SU-DHL-6 (cell line): ENCODE measurements at regions not wholly inside any gene's neighbourhood (a gene's known extent, or its start where the extent isn't known, plus 50 kb on each side); places are given as distances from the start of the nearest gene placed in this dataset.

Experiments used
- H2AFZ ChIP-seq: fragments of 200-600 bp; sonication (generic); 2 replicates; pipeline ENCODE4 v1.6.1; 2014; ENCODE audit warnings: low read depth, mild to moderate bottlenecking, moderate library complexity, mixed read lengths, antibody characterized with exemption, low read length; ENCODE audit not compliant: severe bottlenecking
- H3F3A ChIP-seq: fragments of 200-600 bp; shearing (Covaris generic); 2 replicates; pipeline ENCODE4 v1.6.0; 2016; ENCODE audit warnings: antibody characterized with exemption, mild to moderate bottlenecking; ENCODE audit not compliant: insufficient read depth
- H3K27ac ChIP-seq: fragments of 200-600 bp; sonication (generic); 2 replicates; pipeline ENCODE4 v1.5.1; 2016; ENCODE audit warnings: low read depth, mild to moderate bottlenecking, low read length, moderate library complexity, mixed read lengths
- H3K27me3 ChIP-seq: fragments of 200-600 bp; sonication (generic), shearing (Covaris generic); 2 replicates; pipeline ENCODE4 v1.6.0; 2014; ENCODE audit warnings: mild to moderate bottlenecking, low read length
- H3K36me3 ChIP-seq: fragments of 200-600 bp; sonication (generic); 2 replicates; pipeline ENCODE4 v1.6.1; 2014; ENCODE audit warnings: mild to moderate bottlenecking, low read length, mixed read lengths
- H3K4me2 ChIP-seq: fragments of 300-600, 200-600 bp; shearing (Covaris generic), sonication (generic); 2 replicates; pipeline ENCODE4 v1.6.0; 2014; ENCODE audit warnings: low read length, low read depth, mild to moderate bottlenecking; ENCODE audit not compliant: poor library complexity, severe bottlenecking
- H3K4me3 ChIP-seq: fragments of 200-600 bp; sonication (generic); 2 replicates; pipeline ENCODE4 v1.5.1; 2014; ENCODE audit warnings: antibody characterized with exemption, low read length, mild to moderate bottlenecking, mixed read lengths; ENCODE audit not compliant: insufficient read depth, poor library complexity, severe bottlenecking
- H3K79me2 ChIP-seq: fragments of 200-600 bp; sonication (generic); 2 replicates; pipeline ENCODE4 v1.6.1; 2014; ENCODE audit warnings: mild to moderate bottlenecking, low read length, moderate library complexity; ENCODE audit not compliant: insufficient read depth
- H3K9ac ChIP-seq: fragments of 200-600 bp; sonication (generic); 2 replicates; pipeline ENCODE4 v1.7.0; 2014; ENCODE audit warnings: mild to moderate bottlenecking, low read length
- H3K9me2 ChIP-seq: fragments of 200-600 bp; sonication (generic); replicated peaks from 2 replicates; pipeline ENCODE4 v1.6.1; 2014; ENCODE audit warnings: low read length; ENCODE audit not compliant: insufficient read depth
- H3K9me3 ChIP-seq: fragments of 200-600 bp; sonication (generic); 2 replicates; pipeline ENCODE4 v1.6.1; 2014; ENCODE audit warnings: low read length, mixed read lengths; ENCODE audit not compliant: insufficient read depth
- H4K20me1 ChIP-seq: fragments of 200-600 bp; sonication (generic); 2 replicates; pipeline ENCODE4 v1.6.1; 2014; ENCODE audit warnings: low read depth, mild to moderate bottlenecking, antibody characterized with exemption, low read length, moderate library complexity, mixed read lengths
- CTCF ChIP-seq: fragments of 200-600 bp; sonication (generic); IDR thresholded peaks from one replicate; pipeline ENCODE4 v1.5.1; 2017; ENCODE audit warnings: antibody characterized with exemption, mild to moderate bottlenecking, low read length, moderate library complexity; ENCODE audit not compliant: insufficient read depth, poor library complexity, severe bottlenecking
- EZH2phosphoT487 ChIP-seq: fragments of 200-600 bp; sonication (generic), shearing (Covaris generic); conservative IDR thresholded peaks from 2 replicates; pipeline ENCODE4 v1.6.1; 2018; ENCODE audit warnings: mild to moderate bottlenecking, antibody characterized with exemption, low read length, moderate library complexity, mixed read lengths

GRCh38 chr21:38899277-38899947 lies 93.7 kb downstream of the ETS2 start:
- Histone ChIP-seq H3F3A (peaks cover 6% of the 10 kb centered on the region; the same call in 1 of the 2 replicates), H3K9ac (no peak overlapping the region), H3K9me3 (no peaks in the 10 kb centered on the region), H3K4me2 (no peak overlapping the region), H3K36me3 (no peaks in the 10 kb centered on the region; the same call in 1 of the 2 replicates), H3K27me3 (no peaks in the 10 kb centered on the region), H2AFZ (no peak overlapping the region), H3K79me2 (no peaks in the 10 kb centered on the region), H3K27ac (no peak overlapping the region), H4K20me1 (no peaks in the 10 kb centered on the region), H3K4me3 (no peak overlapping the region), H3K9me2 (no peaks in the 10 kb centered on the region)
- no peak for TF ChIP-seq CTCF
- no peak for TF ChIP-seq EZH2phosphoT487

GRCh38 chr21:38898422-38899096 lies 92.8 kb downstream of the ETS2 start:
- Histone ChIP-seq H3K4me2 (peak overlapping the region; percentile 59), H3K27me3 (no peaks in the 10 kb centered on the region), H3K9me2 (no peaks in the 10 kb centered on the region), H3K4me3 (no peak overlapping the region), H3K36me3 (no peaks in the 10 kb centered on the region; the same call in 1 of the 2 replicates), H3K79me2 (no peaks in the 10 kb centered on the region), H2AFZ (no peak overlapping the region), H4K20me1 (no peaks in the 10 kb centered on the region), H3K9me3 (no peaks in the 10 kb centered on the region), H3K27ac (no peak overlapping the region), H3F3A (peaks cover 6% of the 10 kb centered on the region; the same call in 1 of the 2 replicates), H3K9ac (no peak overlapping the region)
- TF ChIP-seq CTCF (no peak), EZH2phosphoT487 (no peak)

GRCh38 chr21:38897532-38898421 lies 92.0 kb downstream of the ETS2 start:
- Histone ChIP-seq H3K79me2 (no peaks in the 10 kb centered on the region), H3K36me3 (no peaks in the 10 kb centered on the region; the same call in 1 of the 2 replicates), H3K9me3 (peaks cover 4% of the 10 kb centered on the region; the same call in 1 of the 2 replicates), H3K4me2 (peak overlapping the region; percentile 59), H3K27me3 (no peaks in the 10 kb centered on the region), H3K9me2 (no peaks in the 10 kb centered on the region), H3K27ac (peak overlapping the region; percentile 55), H3F3A (peaks cover 6% of the 10 kb centered on the region; the same call in 1 of the 2 replicates), H3K9ac (no peak overlapping the region), H3K4me3 (no peak overlapping the region), H4K20me1 (no peaks in the 10 kb centered on the region), H2AFZ (no peak overlapping the region)
- TF ChIP-seq CTCF, result no peak
- no peak for TF ChIP-seq EZH2phosphoT487
